ENCODE measurements at regions not wholly inside any gene's neighbourhood (a gene's known extent, or its start where the extent isn't known, plus 50 kb on each side); places are given as distances from the start of the nearest gene placed in this dataset.

DNA sequence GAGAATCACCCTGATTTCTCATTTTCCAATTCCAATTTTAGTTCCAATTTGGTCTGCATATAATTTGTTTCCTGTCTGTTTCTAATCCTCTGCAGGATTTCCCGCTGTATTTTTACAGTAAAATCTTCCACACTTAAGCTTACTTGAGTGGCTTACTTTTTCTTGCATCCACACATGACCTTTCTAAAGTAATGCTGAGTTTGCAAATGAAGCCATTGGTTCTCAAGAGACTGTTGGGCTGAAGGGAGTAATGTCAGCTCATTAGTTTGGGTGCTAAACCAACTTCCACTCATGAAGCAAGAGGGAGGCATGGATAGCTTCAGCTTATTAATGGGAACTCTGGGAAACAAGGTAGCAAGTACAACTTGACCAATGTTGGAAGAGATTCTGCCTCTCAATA is 146.4 kb downstream of the SNX10 start:
- H4K20me1 ChIP-seq (ENCODE audit: insufficient read depth, low read length, poor library complexity, severe bottlenecking) = no peaks in the 10 kb centered on the region
- H2AFZ ChIP-seq (ENCODE audit: low read length) = no peak overlapping the region
- H3K9me3 ChIP-seq (ENCODE audit: insufficient read depth, low read depth, low read length) = no peaks in the 10 kb centered on the region
- H3K4me2 ChIP-seq (ENCODE audit: low read depth, low read length, poor library complexity, severe bottlenecking) = no peak overlapping the region
- no peak overlapping the region for H3K9ac ChIP-seq (ENCODE audit: low read depth, low read length, poor library complexity, severe bottlenecking)
- no peaks in the 10 kb centered on the region for H3K36me3 ChIP-seq (ENCODE audit: insufficient read depth, low read length)
- no peaks in the 10 kb centered on the region for H3K79me2 ChIP-seq (ENCODE audit: insufficient read depth, low read length)
- H3F3A ChIP-seq (ENCODE audit: low read depth) = no peaks in the 10 kb centered on the region
- H3K27me3 ChIP-seq (ENCODE audit: insufficient read depth, low read length, poor library complexity, severe bottlenecking) = no peaks in the 10 kb centered on the region
- no peak overlapping the region for H3K4me3 ChIP-seq (ENCODE audit: low read length, poor library complexity, severe bottlenecking)
- H3K4me1 ChIP-seq (ENCODE audit: insufficient read depth, low read length, poor library complexity, severe bottlenecking) = peaks cover 36% of the 10 kb centered on the region
- TF ChIP-seq, protein P1, sequence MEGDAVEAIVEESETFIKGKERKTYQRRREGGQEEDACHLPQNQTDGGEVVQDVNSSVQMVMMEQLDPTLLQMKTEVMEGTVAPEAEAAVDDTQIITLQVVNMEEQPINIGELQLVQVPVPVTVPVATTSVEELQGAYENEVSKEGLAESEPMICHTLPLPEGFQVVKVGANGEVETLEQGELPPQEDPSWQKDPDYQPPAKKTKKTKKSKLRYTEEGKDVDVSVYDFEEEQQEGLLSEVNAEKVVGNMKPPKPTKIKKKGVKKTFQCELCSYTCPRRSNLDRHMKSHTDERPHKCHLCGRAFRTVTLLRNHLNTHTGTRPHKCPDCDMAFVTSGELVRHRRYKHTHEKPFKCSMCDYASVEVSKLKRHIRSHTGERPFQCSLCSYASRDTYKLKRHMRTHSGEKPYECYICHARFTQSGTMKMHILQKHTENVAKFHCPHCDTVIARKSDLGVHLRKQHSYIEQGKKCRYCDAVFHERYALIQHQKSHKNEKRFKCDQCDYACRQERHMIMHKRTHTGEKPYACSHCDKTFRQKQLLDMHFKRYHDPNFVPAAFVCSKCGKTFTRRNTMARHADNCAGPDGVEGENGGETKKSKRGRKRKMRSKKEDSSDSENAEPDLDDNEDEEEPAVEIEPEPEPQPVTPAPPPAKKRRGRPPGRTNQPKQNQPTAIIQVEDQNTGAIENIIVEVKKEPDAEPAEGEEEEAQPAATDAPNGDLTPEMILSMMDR (conservative IDR thresholded peaks at IDR 0.05; ENCODE audit: low read length) = no peak
- TF ChIP-seq EZH2phosphoT487 (IDR thresholded peaks at IDR 0.05; ENCODE audit: borderline replicate concordance) = no peak
- no peaks in the 10 kb centered on the region for H3K9me2 ChIP-seq (replicated peaks; ENCODE audit: low read depth, low read length)

- H4K20me1 ChIP-seq (ENCODE audit: insufficient read depth, low read length, poor library complexity, severe bottlenecking) = no peaks in the 10 kb centered on the region
- no peak overlapping the region for H2AFZ ChIP-seq (ENCODE audit: low read length)
- H3K36me3 ChIP-seq (ENCODE audit: insufficient read depth, low read length) = no peaks in the 10 kb centered on the region
- peaks cover 35% of the 10 kb centered on the region for H3K4me1 ChIP-seq (ENCODE audit: insufficient read depth, low read length, poor library complexity, severe bottlenecking)
- H3K79me2 ChIP-seq (ENCODE audit: insufficient read depth, low read length) = no peaks in the 10 kb centered on the region
- H3K9me3 ChIP-seq (ENCODE audit: insufficient read depth, low read depth, low read length) = no peaks in the 10 kb centered on the region
- no peaks in the 10 kb centered on the region for H3K9me2 ChIP-seq (replicated peaks; ENCODE audit: low read depth, low read length)
- no peaks in the 10 kb centered on the region for H3F3A ChIP-seq (ENCODE audit: low read depth)
- no peak overlapping the region for H3K9ac ChIP-seq (ENCODE audit: low read depth, low read length, poor library complexity, severe bottlenecking)
- H3K27me3 ChIP-seq (ENCODE audit: insufficient read depth, low read length, poor library complexity, severe bottlenecking) = no peaks in the 10 kb centered on the region
- no peak for TF ChIP-seq EZH2phosphoT487 (IDR thresholded peaks at IDR 0.05; ENCODE audit: borderline replicate concordance)
- TF ChIP-seq, protein P1 (conservative IDR thresholded peaks at IDR 0.05; ENCODE audit: low read length) = no peak
- H3K4me2 ChIP-seq (ENCODE audit: low read depth, low read length, poor library complexity, severe bottlenecking) = no peak overlapping the region
- H3K4me3 ChIP-seq (ENCODE audit: low read length, poor library complexity, severe bottlenecking) = no peak overlapping the region
Measured at GRCh38 chr7:26439521-26440232, 148.0 kb downstream of the SNX10 start.

DNA sequence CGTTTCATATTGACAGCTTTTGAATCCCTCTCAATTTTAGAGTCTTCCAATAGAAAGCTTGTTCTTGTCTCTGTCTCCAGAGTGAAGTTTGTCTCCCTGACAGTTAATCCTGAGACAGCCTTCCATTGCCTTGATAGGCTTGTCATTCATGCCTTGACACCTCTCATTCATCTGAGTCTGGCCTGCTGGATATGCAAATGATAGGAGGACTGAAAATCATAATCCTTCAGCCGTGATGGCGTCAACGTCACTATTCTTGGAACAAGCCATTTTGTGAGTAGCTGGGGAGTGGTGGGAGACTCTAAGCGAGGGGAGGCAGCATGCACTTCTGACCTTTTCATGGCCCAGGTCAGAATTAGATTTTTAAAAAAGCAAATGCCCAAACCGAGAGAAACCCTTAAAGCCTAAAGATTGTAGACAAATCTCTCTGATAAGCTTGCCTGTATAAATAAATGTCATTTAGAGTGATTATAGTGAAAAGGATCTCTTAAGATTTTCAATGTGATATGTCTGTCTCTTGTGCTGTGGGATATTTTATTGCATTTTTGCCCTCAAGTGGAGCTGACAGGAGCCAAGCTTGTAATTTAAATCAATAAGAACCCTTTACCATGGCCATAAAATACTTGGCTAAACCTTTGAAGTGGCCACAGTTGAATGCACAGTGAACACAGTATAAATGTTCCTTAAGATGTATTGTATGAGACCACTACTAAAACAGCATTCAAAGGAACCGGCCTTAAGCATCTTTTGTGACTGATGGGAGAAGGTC is 148.8 kb downstream of the SNX10 start:
- H4K20me1 ChIP-seq (ENCODE audit: insufficient read depth, low read length, poor library complexity, severe bottlenecking) = no peaks in the 10 kb centered on the region
- no peak overlapping the region for H3K4me3 ChIP-seq (ENCODE audit: low read length, poor library complexity, severe bottlenecking)
- H3K9me2 ChIP-seq (replicated peaks; ENCODE audit: low read depth, low read length) = no peaks in the 10 kb centered on the region
- TF ChIP-seq, protein P1 (conservative IDR thresholded peaks at IDR 0.05; ENCODE audit: low read length) = no peak
- TF ChIP-seq EZH2phosphoT487 (IDR thresholded peaks at IDR 0.05; ENCODE audit: borderline replicate concordance) = no peak
- no peaks in the 10 kb centered on the region for H3F3A ChIP-seq (ENCODE audit: low read depth)
- H3K79me2 ChIP-seq (ENCODE audit: insufficient read depth, low read length) = no peaks in the 10 kb centered on the region
- H3K4me2 ChIP-seq (ENCODE audit: low read depth, low read length, poor library complexity, severe bottlenecking) = no peak overlapping the region
- H3K9me3 ChIP-seq (ENCODE audit: insufficient read depth, low read depth, low read length) = no peaks in the 10 kb centered on the region
- peaks cover 28% of the 10 kb centered on the region for H3K4me1 ChIP-seq (ENCODE audit: insufficient read depth, low read length, poor library complexity, severe bottlenecking)
- no peak overlapping the region for H2AFZ ChIP-seq (ENCODE audit: low read length)
- H3K9ac ChIP-seq (ENCODE audit: low read depth, low read length, poor library complexity, severe bottlenecking) = no peak overlapping the region
- H3K36me3 ChIP-seq (ENCODE audit: insufficient read depth, low read length) = no peaks in the 10 kb centered on the region
- no peaks in the 10 kb centered on the region for H3K27me3 ChIP-seq (ENCODE audit: insufficient read depth, low read length, poor library complexity, severe bottlenecking)
